Neutrophil (primary cell): ENCODE measurements at regions not wholly inside any gene's neighbourhood (a gene's known extent, or its start where the extent isn't known, plus 50 kb on each side); places are given as distances from the start of the nearest gene placed in this dataset.

Experiments
- H3K27ac ChIP-seq: fragments of 200-600 bp; sonication (generic); 2 replicates; pipeline ENCODE4 v1.5.1; 2016; ENCODE audit warnings: mild to moderate bottlenecking, moderate library complexity
- H3K27me3 ChIP-seq: fragments of 200-600 bp; sonication (generic); 2 replicates; pipeline ENCODE4 v1.6.0; 2016; ENCODE audit warnings: mild to moderate bottlenecking
- H3K36me3 ChIP-seq: fragments of 200-600 bp; sonication (generic); 2 replicates; pipeline ENCODE4 v1.5.1; 2017
- H3K4me1 ChIP-seq, 2 experiments: fragments of 200-600 bp in 1 of 2; sonication (generic) in 1 of 2; 1 replicate in 1 of 2; 2 replicates in 1 of 2; pipeline versions ENCODE4 v1.5.1 to v1.6.1; 2013 to 2016; ENCODE audit warnings: low read depth in 1 of 2, low read length in 1 of 2, mild to moderate bottlenecking in 1 of 2, moderate library complexity in 1 of 2; ENCODE audit not compliant: control insufficient read depth in 1 of 2, insufficient read depth in 1 of 2
- H3K4me3 ChIP-seq, 2 experiments: fragments of 200-600 bp in 1 of 2; sonication (generic) in 1 of 2; 1 replicate in 1 of 2; 2 replicates in 1 of 2; pipeline ENCODE4 v1.5.1; 2013 to 2016; ENCODE audit warnings: low read depth in 1 of 2, low read length in 1 of 2, mild to moderate bottlenecking in 1 of 2, moderate library complexity in 1 of 2
- H3K9me3 ChIP-seq: fragments of 200-600 bp; sonication (generic); 2 replicates; pipeline ENCODE4 v1.5.1; 2016
- TF ChIP-seq, protein P1 (sequence below): fragments of 200-600 bp; sonication (generic); IDR thresholded peaks from 2 replicates; pipeline ENCODE4 v1.5.1; 2016; ENCODE audit warnings: antibody characterized with exemption

DNA sequence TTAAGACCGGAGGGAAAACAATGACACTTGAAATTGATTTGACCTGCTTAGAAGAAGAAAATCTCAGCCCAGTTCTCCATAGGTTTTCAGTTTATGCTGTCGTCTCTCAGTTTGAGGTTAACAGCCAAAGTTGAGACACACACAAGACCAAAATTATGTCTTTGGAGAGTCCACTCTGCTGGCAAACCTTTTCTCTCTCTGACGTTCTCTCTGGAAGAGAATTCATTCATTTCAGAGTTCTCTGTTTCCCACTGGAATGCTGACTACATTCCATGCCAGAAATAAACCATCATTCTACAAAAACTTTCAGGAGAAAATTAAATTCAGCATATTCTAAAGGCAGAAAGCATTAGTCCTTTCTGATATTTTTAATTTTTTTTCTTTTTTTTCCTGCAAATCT, 155.2 kb downstream of the TFAP2A start:
- Histone ChIP-seq H3K9me3 (no peaks in the 10 kb centered on the region), H3K36me3 (no peaks in the 10 kb centered on the region), H3K4me1 (no peaks in the 10 kb centered on the region), H3K27me3 (no peaks in the 10 kb centered on the region), H3K4me3 (no peak overlapping the region), H3K27ac (no peak overlapping the region)
- TF ChIP-seq, protein P1, sequence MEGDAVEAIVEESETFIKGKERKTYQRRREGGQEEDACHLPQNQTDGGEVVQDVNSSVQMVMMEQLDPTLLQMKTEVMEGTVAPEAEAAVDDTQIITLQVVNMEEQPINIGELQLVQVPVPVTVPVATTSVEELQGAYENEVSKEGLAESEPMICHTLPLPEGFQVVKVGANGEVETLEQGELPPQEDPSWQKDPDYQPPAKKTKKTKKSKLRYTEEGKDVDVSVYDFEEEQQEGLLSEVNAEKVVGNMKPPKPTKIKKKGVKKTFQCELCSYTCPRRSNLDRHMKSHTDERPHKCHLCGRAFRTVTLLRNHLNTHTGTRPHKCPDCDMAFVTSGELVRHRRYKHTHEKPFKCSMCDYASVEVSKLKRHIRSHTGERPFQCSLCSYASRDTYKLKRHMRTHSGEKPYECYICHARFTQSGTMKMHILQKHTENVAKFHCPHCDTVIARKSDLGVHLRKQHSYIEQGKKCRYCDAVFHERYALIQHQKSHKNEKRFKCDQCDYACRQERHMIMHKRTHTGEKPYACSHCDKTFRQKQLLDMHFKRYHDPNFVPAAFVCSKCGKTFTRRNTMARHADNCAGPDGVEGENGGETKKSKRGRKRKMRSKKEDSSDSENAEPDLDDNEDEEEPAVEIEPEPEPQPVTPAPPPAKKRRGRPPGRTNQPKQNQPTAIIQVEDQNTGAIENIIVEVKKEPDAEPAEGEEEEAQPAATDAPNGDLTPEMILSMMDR = no peak

DNA sequence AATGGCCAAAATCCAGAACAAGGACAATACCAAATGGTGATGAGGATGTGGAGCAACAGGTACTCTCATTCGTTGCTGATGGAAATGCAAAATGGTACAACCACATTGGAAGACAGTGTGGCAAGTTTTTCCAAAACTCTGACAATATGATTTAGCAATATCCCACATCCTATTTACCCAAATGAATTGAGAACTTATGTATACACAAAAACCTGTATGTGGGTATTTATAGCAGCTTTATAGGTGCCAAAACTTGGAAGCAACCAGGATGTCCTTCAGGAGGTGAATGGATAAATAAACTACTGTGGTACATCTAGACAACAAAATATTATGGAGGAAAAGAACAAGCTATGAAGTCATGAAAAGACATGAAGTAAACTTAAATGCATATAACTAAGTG, 156.5 kb downstream of the TFAP2A start:
- Histone ChIP-seq H3K27me3 (no peaks in the 10 kb centered on the region), H3K4me1 (no peaks in the 10 kb centered on the region), H3K36me3 (no peaks in the 10 kb centered on the region), H3K27ac (no peak overlapping the region), H3K9me3 (no peaks in the 10 kb centered on the region), H3K4me3 (no peak overlapping the region)
- TF ChIP-seq, protein P1 = no peak

DNA sequence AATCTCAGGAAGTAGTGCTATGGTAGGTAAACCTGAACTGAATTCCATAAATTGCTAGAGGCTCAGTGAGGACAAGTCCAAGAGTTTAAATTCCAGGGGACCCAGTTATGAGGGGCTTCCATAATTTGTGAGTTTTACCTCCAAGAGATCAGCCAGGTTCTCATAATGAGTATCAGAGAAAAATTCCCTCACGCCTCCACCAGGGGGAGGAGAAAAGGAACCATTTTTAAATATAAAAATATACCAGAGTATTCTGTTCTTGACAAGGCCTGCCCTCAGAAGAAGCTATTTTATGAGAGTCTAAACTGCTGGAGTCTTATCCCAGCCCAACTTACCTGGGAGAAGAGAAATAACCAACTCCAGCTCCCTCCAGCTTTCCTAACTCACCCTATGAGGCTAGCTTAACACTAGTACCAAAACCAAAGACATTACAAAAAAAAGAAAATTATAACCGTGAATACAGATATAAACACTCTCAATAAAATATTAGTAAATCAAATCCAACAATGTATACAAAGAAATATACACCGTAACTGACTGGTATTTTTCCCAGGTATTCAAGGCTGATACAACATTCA, 158.7 kb downstream of the TFAP2A start:
- H3K4me1 ChIP-seq = no peaks in the 10 kb centered on the region
- no peak overlapping the region for H3K4me3 ChIP-seq
- H3K27me3 ChIP-seq = no peaks in the 10 kb centered on the region
- TF ChIP-seq, protein P1 = no peak
- H3K9me3 ChIP-seq = no peaks in the 10 kb centered on the region
- no peaks in the 10 kb centered on the region for H3K36me3 ChIP-seq
- H3K27ac ChIP-seq = no peak overlapping the region

DNA sequence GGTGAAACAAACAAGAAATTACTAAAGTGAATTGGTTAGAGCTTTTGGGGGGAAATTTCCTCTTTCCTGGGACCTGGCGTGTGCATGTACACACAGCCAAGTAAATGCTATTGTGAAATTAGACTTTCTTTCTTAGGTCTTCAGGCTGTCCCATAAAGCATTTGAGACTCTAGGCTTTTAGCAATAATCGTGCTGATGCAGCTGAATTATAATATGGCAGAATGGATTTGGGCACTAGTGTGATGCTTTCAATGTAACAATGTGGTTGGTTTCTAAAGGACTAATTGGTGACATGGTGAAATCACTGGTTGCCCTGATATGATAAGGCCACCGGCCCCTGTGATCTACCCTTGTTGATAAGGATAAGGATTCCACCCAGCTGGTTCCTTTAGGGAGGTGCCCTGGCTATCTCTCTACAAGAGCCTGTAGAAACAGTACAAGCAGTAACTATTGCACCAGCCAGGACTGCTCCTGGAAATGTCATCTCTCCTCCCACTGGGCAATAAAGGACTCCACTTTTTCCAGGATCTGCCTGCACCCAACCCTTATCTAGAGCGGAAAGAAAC, 164.1 kb downstream of the TFAP2A start:
- Histone ChIP-seq H3K27ac (no peak overlapping the region), H3K36me3 (no peaks in the 10 kb centered on the region), H3K4me3 (no peak overlapping the region), H3K4me1 (no peaks in the 10 kb centered on the region), H3K9me3 (no peaks in the 10 kb centered on the region), H3K27me3 (no peaks in the 10 kb centered on the region)
- TF ChIP-seq, protein P1 = no peak

DNA sequence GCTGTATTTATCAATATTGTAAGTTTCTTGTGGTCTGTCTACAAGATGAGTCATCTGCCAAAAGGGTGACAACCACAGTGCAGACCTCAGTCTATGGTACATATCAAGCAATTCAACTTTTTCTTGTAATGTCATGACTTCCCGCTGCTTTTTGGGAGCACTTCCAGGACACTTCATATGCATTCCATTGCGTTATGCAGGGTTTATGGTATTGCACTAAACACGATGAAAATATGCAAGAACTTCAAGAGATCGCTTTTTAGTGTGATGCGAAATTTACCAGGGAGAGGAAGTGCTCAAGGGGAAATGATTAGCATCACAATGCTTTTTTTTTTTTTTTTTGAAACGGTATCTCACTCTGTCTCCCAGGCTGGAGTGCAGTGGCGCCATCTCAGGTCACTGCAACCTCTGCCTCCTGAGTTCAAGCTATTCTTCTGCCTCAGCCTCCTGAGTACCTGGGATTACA, 166.5 kb downstream of the TFAP2A start:
- no peaks in the 10 kb centered on the region for H3K27me3 ChIP-seq
- no peaks in the 10 kb centered on the region for H3K9me3 ChIP-seq
- TF ChIP-seq, protein P1 = no peak
- no peak overlapping the region for H3K27ac ChIP-seq
- H3K4me3 ChIP-seq = no peak overlapping the region
- H3K4me1 ChIP-seq = no peaks in the 10 kb centered on the region
- no peaks in the 10 kb centered on the region for H3K36me3 ChIP-seq
